Caco-2 (cell line): ENCODE measurements at regions not wholly inside any gene's neighbourhood (a gene's known extent, or its start where the extent isn't known, plus 50 kb on each side); places are given as distances from the start of the nearest gene placed in this dataset.

Experiments used
- BruUV-seq: library from RNA; stranded (reverse); fragments of 400-500 nt; replicated peaks from 2 replicates; lab custom pipeline; 2021; lab: Mats Ljungman, UMichigan
- CTCF ChIA-PET: fragments of 300-600 bp; sonication (Branson Sonifier 250); formaldehyde crosslinking; loops from one replicate; lab custom pipeline; 2022; ENCODE audit warnings: antibody characterized with exemption; lab: Charles Lee
- POLR2A ChIA-PET: fragments of 300-600 bp; sonication (Branson Sonifier 250); formaldehyde crosslinking; loops from one replicate; lab custom pipeline; 2022; ENCODE audit warnings: antibody characterized with exemption; lab: Charles Lee
- DNase-seq, 2 experiments: peaks; one replicate each; pipeline versions ENCODE4 v3.0.0 to v3.0.0-alpha.2; 2020 to 2022
- H3K27me3 ChIP-seq: replicated peaks from 2 replicates; pipeline ENCODE4 v1.6.0; 2011; ENCODE audit warnings: low read length; ENCODE audit not compliant: control insufficient read depth, insufficient read depth
- H3K36me3 ChIP-seq: 2 replicates; pipeline ENCODE4 v1.5.1; 2011; ENCODE audit warnings: low read length; ENCODE audit not compliant: control insufficient read depth, insufficient read depth
- H3K4me1 ChIP-seq: fragments of 250-450 bp; sonication (Bioruptor Pico); 2 replicates; pipeline ENCODE4 v1.5.1; 2020; ENCODE audit warnings: mild to moderate bottlenecking
- H3K4me3 ChIP-seq: 2 replicates; pipeline ENCODE4 v1.5.1; 2011; ENCODE audit warnings: low read depth, mild to moderate bottlenecking, control low read depth, low read length
- H3K9me3 ChIP-seq: fragments of 250-450 bp; sonication (Bioruptor Pico); 2 replicates; pipeline ENCODE4 v1.5.1; 2020; ENCODE audit warnings: mild to moderate bottlenecking, moderate library complexity
- H3K27ac Mint-ChIP-seq: one replicate; pipeline ENCODE4 v1.8.0; 2022; ENCODE audit warnings: mixed read lengths; ENCODE audit not compliant: unreplicated experiment
- H3K27me3 Mint-ChIP-seq: one replicate; pipeline ENCODE4 v1.8.0; 2022; ENCODE audit warnings: mixed read lengths; ENCODE audit not compliant: insufficient read depth, unreplicated experiment
- H3K36me3 Mint-ChIP-seq: one replicate; pipeline ENCODE4 v1.8.0; 2022; ENCODE audit warnings: mild to moderate bottlenecking, mixed read lengths; ENCODE audit not compliant: insufficient read depth, unreplicated experiment
- H3K4me1 Mint-ChIP-seq: one replicate; pipeline ENCODE4 v1.8.0; 2022; ENCODE audit warnings: low read depth, mixed read lengths; ENCODE audit not compliant: unreplicated experiment
- H3K4me3 Mint-ChIP-seq: one replicate; pipeline ENCODE4 v1.8.0; 2022; ENCODE audit warnings: mild to moderate bottlenecking, moderate library complexity, mixed read lengths; ENCODE audit not compliant: unreplicated experiment
- H3K9me3 Mint-ChIP-seq: one replicate; pipeline ENCODE4 v1.8.0; 2022; ENCODE audit warnings: mixed read lengths; ENCODE audit not compliant: unreplicated experiment
- CTCF ChIP-seq, 2 experiments: fragments of 200-600 bp in 1 of 2; IDR thresholded peaks; 1 replicate in 1 of 2; 2 replicates in 1 of 2; pipeline versions ENCODE4 v1.5.1 to v1.8.0; 2011 to 2022; ENCODE audit warnings: antibody characterized with exemption in 1 of 2, control low read depth in 1 of 2, inconsistent platforms in 1 of 2, low read depth in 1 of 2, low read length in 1 of 2, mild to moderate bottlenecking in 1 of 2, moderate library complexity in 1 of 2; ENCODE audit not compliant: insufficient read depth in 1 of 2, severe bottlenecking in 1 of 2, unreplicated experiment in 1 of 2
- intact Hi-C: fragments of 100-400 bp; cut with micrococcal nuclease; formaldehyde crosslinking; loops from one replicate; pipeline ENCODE4 v1.10.0; 2022; ENCODE audit not compliant: unreplicated experiment

GRCh38 chr7:33742521-33742920 lies 162.8 kb upstream of the BMPER start:
- Mint-ChIP-seq H3K27ac (no peak overlapping the region), H3K4me3 (no peak overlapping the region), H3K27me3 (peaks cover 10% of the 10 kb centered on the region), H3K4me1 (no peaks in the 10 kb centered on the region), H3K9me3 (no peaks in the 10 kb centered on the region), H3K36me3 (no peaks in the 10 kb centered on the region)
- Histone ChIP-seq H3K27me3 (no peaks in the 10 kb centered on the region), H3K9me3 (no peaks in the 10 kb centered on the region), H3K36me3 (no peaks in the 10 kb centered on the region), H3K4me3 (no peak overlapping the region), H3K4me1 (no peaks in the 10 kb centered on the region)
- TF ChIP-seq CTCF (IDR thresholded peaks at IDR 0.05; ENCODE audit: insufficient read depth in 1 of 2, low read depth in 1 of 2, low read length in 1 of 2, severe bottlenecking in 1 of 2, unreplicated experiment in 1 of 2) = no peak
- no peak for DNase-seq
- ChIA-PET POLR2A (no interaction called here), CTCF (no interaction called here)
- intact Hi-C loops = no loop called here
- no TSS peak for BruUV-seq

GRCh38 chr7:33742999-33743587 lies 162.2 kb upstream of the BMPER start:
- H3K4me3 Mint-ChIP-seq = no peak overlapping the region
- no peak for DNase-seq
- Histone ChIP-seq H3K4me3 (no peak overlapping the region), H3K27me3 (no peaks in the 10 kb centered on the region), H3K9me3 (no peaks in the 10 kb centered on the region), H3K36me3 (no peaks in the 10 kb centered on the region), H3K4me1 (no peaks in the 10 kb centered on the region)
- TF ChIP-seq CTCF (IDR thresholded peaks at IDR 0.05; ENCODE audit: insufficient read depth in 1 of 2, low read depth in 1 of 2, low read length in 1 of 2, severe bottlenecking in 1 of 2, unreplicated experiment in 1 of 2) = no peak
- no peaks in the 10 kb centered on the region for H3K36me3 Mint-ChIP-seq
- intact Hi-C loops = no loop called here
- CTCF ChIA-PET = no interaction called here
- no peaks in the 10 kb centered on the region for H3K9me3 Mint-ChIP-seq
- POLR2A ChIA-PET = no interaction called here
- H3K27ac Mint-ChIP-seq = no peak overlapping the region
- peaks cover 10% of the 10 kb centered on the region for H3K27me3 Mint-ChIP-seq
- H3K4me1 Mint-ChIP-seq = no peaks in the 10 kb centered on the region
- BruUV-seq = no TSS peak

GRCh38 chr7:33743594-33743993 lies 161.7 kb upstream of the BMPER start:
- Histone ChIP-seq H3K4me1 (no peaks in the 10 kb centered on the region), H3K27me3 (no peaks in the 10 kb centered on the region), H3K9me3 (no peaks in the 10 kb centered on the region), H3K36me3 (no peaks in the 10 kb centered on the region), H3K4me3 (no peak overlapping the region)
- no TSS peak for BruUV-seq
- H3K27me3 Mint-ChIP-seq = peaks cover 10% of the 10 kb centered on the region
- H3K9me3 Mint-ChIP-seq = no peaks in the 10 kb centered on the region
- H3K36me3 Mint-ChIP-seq = no peaks in the 10 kb centered on the region
- no peak for TF ChIP-seq CTCF (IDR thresholded peaks at IDR 0.05; ENCODE audit: insufficient read depth in 1 of 2, low read depth in 1 of 2, low read length in 1 of 2, severe bottlenecking in 1 of 2, unreplicated experiment in 1 of 2)
- no peaks in the 10 kb centered on the region for H3K4me1 Mint-ChIP-seq
- CTCF ChIA-PET = no interaction called here
- H3K27ac Mint-ChIP-seq = no peak overlapping the region
- POLR2A ChIA-PET = no interaction called here
- DNase-seq = no peak
- no peak overlapping the region for H3K4me3 Mint-ChIP-seq
- intact Hi-C loops = no loop called here
